Ishikawa (cell line): ENCODE measurements at regions not wholly inside any gene's neighbourhood (a gene's known extent, or its start where the extent isn't known, plus 50 kb on each side); places are given as distances from the start of the nearest gene placed in this dataset.

Experiments
- CEBPB ChIP-seq: IDR thresholded peaks from 2 replicates; pipeline ENCODE4 v1.6.1; 2012
- CREB1 ChIP-seq: IDR thresholded peaks from 2 replicates; pipeline ENCODE4 v1.6.1; 2012; ENCODE audit warnings: low read depth
- EGR1 ChIP-seq: IDR thresholded peaks from 2 replicates; pipeline ENCODE4 v1.6.1; 2012
- EP300 ChIP-seq: IDR thresholded peaks from 2 replicates; pipeline ENCODE4 v1.6.1; 2012; ENCODE audit warnings: borderline replicate concordance
- NFIC ChIP-seq: IDR thresholded peaks from 2 replicates; pipeline ENCODE4 v1.6.1; 2012
- RAD21 ChIP-seq: IDR thresholded peaks from 2 replicates; pipeline ENCODE4 v1.6.1; 2012; ENCODE audit warnings: low read depth
- TAF1 ChIP-seq: IDR thresholded peaks from 2 replicates; pipeline ENCODE4 v1.6.1; 2012; ENCODE audit warnings: low read depth, mild to moderate bottlenecking
- TCF12 ChIP-seq: IDR thresholded peaks from 2 replicates; pipeline ENCODE4 v1.6.1; 2012; ENCODE audit warnings: low read depth
- TEAD4 ChIP-seq: IDR thresholded peaks from 2 replicates; pipeline ENCODE4 v1.6.1; 2012
- YY1 ChIP-seq: IDR thresholded peaks from 2 replicates; pipeline ENCODE4 v1.6.1; 2012; ENCODE audit warnings: low read depth
- ZBTB7A ChIP-seq: IDR thresholded peaks from 2 replicates; pipeline ENCODE4 v1.6.1; 2012; ENCODE audit warnings: low read depth
- TF ChIP-seq, protein P1 (sequence below): IDR thresholded peaks from 2 replicates; pipeline ENCODE4 v1.6.1; 2012; ENCODE audit warnings: low read depth, mild to moderate bottlenecking
- TF ChIP-seq, protein P2 (sequence below): IDR thresholded peaks from 2 replicates; pipeline ENCODE4 v1.6.1; 2012
- TF ChIP-seq, protein P3 (sequence below): IDR thresholded peaks from 2 replicates; pipeline ENCODE4 v1.6.1; 2012

DNA sequence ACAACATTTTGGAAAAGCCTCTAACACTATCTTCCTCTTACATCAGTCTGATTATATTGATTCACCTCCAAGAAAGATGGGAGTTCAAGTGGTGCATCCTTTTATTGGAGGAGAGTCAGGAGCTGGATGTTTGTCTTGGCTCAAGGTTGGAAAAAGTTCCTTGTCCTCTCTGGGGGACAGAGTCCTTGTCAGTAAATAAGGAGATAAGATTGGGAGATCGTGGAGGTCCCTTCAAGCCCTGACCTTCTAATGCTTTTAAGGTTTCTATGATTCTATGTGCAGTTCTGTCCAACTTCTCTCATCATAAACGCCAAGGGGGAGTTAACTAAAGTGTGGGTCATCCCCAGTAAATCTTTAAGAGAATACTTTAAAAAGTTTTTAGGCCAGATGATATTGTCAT, 60.9 kb upstream of the CCBE1 start:
- TF ChIP-seq EP300 (no peak), CEBPB (no peak), TCF12 (no peak), RAD21 (no peak), YY1 (no peak), NFIC (no peak), TEAD4 (no peak), EGR1 (no peak), CREB1 (no peak), ZBTB7A (no peak), TAF1 (no peak)
- TF ChIP-seq, protein P1, sequence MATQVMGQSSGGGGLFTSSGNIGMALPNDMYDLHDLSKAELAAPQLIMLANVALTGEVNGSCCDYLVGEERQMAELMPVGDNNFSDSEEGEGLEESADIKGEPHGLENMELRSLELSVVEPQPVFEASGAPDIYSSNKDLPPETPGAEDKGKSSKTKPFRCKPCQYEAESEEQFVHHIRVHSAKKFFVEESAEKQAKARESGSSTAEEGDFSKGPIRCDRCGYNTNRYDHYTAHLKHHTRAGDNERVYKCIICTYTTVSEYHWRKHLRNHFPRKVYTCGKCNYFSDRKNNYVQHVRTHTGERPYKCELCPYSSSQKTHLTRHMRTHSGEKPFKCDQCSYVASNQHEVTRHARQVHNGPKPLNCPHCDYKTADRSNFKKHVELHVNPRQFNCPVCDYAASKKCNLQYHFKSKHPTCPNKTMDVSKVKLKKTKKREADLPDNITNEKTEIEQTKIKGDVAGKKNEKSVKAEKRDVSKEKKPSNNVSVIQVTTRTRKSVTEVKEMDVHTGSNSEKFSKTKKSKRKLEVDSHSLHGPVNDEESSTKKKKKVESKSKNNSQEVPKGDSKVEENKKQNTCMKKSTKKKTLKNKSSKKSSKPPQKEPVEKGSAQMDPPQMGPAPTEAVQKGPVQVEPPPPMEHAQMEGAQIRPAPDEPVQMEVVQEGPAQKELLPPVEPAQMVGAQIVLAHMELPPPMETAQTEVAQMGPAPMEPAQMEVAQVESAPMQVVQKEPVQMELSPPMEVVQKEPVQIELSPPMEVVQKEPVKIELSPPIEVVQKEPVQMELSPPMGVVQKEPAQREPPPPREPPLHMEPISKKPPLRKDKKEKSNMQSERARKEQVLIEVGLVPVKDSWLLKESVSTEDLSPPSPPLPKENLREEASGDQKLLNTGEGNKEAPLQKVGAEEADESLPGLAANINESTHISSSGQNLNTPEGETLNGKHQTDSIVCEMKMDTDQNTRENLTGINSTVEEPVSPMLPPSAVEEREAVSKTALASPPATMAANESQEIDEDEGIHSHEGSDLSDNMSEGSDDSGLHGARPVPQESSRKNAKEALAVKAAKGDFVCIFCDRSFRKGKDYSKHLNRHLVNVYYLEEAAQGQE, result no peak
- TF ChIP-seq, protein P2, sequence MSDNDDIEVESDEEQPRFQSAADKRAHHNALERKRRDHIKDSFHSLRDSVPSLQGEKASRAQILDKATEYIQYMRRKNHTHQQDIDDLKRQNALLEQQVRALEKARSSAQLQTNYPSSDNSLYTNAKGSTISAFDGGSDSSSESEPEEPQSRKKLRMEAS, result no peak
- TF ChIP-seq, protein P3, sequence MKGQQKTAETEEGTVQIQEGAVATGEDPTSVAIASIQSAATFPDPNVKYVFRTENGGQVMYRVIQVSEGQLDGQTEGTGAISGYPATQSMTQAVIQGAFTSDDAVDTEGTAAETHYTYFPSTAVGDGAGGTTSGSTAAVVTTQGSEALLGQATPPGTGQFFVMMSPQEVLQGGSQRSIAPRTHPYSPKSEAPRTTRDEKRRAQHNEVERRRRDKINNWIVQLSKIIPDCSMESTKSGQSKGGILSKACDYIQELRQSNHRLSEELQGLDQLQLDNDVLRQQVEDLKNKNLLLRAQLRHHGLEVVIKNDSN, result no peak
